HS-5 (cell line): ENCODE measurements at regions not wholly inside any gene's neighbourhood (a gene's known extent, or its start where the extent isn't known, plus 50 kb on each side); places are given as distances from the start of the nearest gene placed in this dataset.

Source experiments
- DNase-seq: peaks from one replicate; pipeline ENCODE4 v3.0.0-alpha.2; 2012; ENCODE audit warnings: low read depth

DNA sequence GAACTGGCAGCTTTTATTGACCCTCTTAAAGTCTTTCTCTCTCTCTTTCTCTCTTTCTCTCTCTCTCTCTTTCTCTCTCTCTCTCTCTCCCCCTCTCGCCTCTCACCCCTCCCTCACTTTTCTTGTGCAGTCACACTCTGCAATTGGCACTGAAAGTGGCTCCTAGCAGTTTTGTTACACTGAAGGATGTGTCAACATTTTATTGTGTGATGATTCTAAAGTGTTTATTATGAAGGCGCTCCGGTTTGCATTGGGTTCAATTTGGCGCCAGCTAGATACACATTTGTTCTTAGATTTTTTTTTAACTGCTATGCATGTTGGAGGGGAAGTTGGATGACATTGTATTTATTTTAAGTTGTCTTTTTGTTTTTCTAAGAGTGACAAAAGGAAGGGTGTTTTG lies 64.0 kb upstream of the CHRM3 start:
- no peak for DNase-seq

DNA sequence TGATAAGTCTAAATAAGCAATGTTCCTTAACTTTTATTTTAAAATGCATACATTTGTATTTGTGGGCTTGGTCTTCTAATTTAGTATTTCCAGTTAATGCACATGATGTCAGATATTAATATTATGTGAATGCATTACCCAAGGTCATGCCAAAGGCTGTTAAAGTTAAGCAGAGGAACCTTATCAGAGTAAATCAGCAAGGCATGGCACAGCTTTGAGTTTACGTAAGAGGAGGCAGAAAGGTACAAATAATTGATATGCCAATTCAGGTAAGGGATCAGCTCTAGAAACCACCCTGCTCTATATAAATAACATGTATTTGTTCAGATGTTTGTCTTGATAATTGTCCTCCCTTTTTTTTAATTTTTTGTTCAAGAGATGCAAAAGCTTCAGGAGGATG lies 64.5 kb upstream of the CHRM3 start:
- DNase-seq: no peak

DNA sequence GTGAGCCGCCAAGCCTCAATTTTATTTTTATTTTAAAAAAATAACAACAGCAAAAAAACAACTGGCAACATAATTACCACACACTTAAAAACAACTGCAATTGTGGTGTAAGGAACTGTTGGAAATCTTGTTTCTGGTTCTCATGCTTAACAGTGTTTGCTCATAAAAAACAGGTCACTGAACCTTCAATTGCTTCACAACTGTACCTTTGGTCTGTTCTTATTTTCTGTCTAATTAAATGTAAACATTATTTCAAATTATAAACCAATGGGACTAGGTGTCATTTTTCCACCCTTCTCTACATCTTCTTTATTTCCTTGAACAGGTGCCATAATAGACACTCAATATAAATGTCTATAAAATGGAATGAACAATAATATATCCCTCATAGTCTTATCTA lies 68.4 kb upstream of the CHRM3 start:
- DNase-seq: no peak

DNA sequence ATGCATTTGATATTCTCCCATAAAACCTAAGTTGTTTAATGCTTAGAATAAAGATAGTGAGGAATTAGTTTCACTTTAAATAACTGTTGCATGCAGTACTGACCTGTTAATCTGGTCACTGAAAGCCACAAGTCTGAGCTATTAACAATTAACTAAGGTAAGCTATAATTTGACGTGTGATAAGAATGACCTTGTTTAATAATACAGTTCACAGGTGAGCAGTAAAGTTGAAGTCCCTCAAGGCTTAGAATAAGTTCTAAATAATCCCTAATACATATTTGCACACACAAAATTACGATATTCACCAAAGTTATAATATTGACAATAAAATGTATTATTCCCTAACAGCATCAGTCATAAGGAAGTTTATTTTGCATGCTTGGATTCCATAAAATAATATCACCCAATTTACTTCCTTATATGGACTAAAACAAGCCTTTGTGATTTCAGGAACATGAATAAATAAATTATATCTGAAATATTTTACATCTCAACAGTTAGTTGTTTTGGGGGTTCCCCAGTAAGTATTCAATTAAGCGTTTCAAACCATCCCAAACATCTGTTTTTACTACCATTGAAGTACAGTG lies 70.6 kb upstream of the CHRM3 start:
- no peak for DNase-seq

DNA sequence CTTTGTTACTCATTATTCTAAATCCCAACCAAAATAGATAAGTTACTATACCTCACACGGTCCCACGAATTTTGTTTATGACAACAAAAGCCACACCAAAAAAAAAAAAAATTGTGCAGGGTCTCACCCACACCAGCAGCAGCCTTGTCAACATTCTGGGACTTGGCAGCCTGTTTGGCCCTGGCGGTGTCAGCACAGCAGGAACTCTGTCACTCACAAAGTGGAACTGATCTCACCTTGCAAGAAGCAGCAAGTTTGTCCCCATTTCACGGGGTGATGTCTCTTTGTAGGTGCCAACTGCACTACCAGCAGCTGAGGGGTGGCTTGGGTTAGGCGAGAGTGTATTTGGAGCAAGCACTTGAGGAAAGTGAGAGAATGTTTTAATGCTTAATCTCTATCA lies 75.0 kb upstream of the CHRM3 start:
- DNase-seq: no peak

DNA sequence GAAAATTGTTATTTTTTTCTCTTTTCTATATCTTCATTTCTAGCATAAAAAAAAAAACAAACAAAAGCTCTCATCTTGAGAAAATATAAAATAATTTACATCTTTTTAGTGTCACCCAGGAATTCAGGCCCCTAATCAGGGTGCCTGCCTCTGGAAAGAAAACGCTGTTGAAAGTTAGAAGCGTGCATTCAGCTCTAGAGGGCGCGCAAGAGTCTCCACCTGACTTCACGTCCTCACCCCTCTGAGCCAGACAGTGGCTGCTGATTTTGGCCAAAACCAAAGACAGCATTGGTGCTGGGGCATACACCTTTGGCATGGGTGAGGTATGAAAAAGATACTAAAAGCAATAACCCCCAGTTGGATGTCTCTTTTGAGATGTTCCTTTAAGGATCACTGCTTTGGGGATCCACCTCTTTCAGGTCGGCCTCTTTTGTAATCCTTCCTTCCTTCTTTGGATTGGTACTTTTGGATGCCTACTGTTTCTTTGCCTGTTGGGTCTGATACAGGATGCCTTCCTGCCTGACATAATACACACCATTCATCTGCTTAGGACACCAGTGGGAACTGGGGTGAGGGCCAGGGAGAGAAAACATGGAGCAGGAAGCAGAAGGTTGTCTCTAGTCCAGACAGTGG lies 77.6 kb upstream of the CHRM3 start:
- DNase-seq: no peak

DNA sequence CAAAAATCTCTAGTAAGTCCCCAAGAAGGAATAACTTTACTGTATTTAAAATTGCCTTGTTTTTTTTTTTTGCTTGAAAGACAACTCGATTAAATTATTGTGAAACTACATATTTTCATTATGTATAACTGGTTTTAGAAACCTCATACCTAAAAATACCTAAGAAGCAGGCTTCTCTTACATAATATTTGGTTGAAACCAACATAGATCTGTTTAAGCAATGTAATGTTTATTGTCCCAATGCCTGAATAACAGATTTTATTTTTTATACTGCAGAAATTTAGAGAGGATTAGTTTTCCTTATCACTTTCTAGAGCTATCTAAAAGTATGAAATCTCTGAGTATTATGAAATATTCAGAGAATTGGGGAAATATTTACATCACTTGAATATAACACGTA lies 78.5 kb upstream of the CHRM3 start:
- no peak for DNase-seq

DNA sequence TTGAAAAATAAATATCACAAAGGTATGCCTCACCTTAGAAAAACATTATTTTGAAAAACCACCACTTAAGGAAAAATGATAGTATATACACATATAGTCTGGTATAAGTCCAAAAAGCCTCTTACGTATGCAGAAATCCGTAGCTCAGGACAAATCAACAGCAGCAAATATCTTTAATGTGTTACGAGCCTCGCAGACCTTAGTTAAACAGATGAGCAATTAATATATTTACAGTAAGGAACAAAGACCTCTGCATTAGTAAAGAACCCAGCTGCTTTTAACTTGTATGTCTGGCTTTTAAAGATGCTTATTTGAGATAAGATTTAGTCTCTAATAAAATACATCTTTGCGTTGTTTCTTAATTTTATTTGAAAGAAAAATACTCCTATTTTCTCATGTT lies 79.9 kb upstream of the CHRM3 start:
- no peak for DNase-seq

DNA sequence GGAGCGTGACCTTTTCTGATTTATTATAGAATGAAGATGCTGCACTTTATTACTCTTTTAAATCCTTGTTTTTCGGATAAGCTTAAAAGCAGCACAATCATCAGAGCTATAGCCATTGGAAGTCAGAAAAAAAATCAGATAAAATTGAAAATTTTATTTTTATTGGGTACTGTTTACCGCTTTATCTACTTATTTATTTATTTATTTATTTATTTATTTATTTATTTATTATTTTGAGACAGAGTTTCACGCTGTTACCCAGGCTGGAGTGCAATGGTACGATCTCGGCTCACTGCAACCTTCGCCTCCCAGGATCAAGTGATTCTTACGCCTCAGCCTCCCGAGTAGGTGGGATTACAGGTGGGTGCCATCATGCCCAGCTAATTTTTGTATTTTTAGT lies 83.1 kb upstream of the CHRM3 start:
- no peak for DNase-seq

DNA sequence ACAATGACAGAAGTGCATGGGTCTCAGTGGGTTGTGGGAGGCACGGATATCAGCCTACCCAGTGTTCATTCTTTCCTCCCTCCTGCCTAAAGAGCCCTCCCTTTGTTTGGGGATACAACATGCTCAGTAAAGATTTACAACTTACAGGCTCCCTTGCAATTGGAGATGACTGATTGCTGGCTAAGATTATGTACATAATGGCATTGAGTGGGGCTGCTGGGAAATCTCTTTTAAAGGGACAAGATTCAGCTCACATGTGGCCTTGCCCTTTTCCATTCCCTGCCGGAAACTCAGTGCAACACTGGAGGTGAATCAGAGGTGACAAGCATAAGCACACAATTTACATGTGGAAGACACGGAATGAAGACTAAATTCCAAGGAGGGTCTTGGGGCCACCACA lies 83.7 kb upstream of the CHRM3 start:
- no peak for DNase-seq

DNA sequence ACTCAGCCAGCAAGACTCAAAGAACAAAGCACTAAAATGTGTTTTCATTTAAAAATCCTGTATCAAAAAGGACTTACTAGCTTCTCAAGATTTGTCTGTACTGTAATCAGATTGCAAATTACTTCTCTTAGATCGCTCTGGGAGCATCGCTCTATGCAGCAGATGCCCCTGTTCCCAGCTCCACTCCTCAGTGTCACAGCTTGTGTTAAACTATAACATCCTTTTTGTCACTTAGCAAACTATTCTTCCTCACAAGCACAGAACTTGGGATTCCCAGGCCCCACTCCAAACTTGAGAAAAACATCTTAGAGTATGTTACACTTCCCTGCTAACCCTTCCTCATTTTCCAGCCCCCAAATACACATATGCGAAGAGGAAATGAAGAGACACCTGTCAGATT lies 85.1 kb upstream of the CHRM3 start:
- DNase-seq: no peak

DNA sequence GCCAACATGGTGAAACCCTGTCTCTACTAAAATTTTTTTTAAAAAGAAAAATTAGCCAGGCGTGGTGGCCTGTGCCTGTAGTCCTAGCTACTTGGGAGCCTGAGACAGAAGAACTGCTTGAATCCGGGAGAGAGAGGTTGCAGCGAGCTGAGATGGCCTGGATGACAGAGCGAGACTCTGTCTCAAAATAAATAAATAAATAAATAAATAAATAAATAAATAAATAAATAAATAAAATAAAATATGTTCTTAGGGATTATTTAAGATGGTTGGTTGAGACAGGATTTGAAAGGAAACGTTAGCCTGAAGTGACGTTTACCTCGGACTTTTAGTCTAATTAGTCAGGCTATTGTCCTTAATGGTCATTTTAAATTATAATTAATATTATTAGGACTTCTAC lies 88.5 kb upstream of the CHRM3 start:
- no peak for DNase-seq

DNA sequence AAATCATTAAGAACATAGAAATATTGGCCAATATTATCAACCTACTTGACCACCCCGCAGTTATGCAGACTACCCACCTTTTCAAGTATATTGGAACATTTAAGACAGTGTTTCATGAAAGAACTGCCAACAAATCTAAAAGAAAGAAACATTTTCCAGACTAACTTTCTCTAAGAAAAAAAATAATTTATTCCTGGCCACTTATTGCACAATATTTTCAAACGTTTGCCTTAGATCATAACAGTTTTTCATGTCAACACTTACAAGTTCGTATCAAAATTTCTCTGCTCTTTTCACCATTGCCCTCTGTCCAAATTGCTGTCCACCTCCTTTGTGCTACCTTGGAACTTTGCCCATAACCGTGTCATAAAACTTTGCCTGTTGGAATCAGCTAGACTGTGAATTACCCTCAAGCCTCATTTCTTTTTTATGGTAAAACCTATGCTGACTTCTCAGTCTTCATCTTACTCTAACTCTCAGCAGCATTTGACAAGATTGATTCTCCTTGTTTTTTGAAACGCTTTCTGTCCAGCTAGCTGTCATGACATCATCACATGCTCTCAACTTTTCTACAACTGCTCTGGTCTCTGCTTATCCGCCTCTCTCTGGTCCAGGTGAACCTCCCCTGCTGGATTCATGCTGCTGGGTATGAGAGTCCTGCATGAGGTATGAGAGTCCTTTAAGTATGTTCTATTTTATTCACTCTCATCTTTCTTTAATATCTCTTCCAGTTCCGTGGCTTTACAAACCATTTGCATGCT lies 92.8 kb upstream of the CHRM3 start:
- DNase-seq: no peak

DNA sequence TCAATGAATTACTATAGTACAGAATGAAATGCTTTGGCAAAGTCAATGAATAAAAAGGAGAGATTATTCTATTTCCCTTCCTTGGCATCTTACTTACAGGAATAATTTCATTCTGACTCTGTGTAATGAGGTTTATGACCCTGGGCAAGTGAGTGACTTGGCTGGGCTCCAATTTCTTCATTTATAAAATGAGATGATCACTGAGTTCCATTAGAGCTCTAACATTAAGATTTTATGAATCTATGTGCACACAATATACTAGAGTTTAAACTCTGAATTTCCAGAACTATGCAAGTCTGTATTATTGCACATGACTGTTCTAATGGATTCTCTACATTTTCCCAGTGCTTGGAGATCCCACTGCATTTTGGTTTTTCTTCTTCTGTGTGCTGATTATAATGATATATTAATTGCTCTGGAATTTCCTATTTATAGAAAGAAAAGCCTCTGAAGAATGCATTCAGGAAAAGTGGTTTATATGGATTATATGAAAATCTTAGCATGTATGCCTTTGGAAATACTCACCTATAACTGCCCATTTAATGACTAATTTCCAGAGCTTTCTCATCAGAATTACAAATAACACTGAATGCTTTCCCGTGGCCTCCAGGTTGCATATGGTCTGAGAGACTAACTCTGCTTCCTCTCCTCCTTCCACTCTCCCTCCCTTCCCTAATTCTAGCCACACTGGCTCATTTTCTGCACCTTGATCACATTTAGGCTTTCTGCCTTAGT lies 97.4 kb upstream of the CHRM3 start:
- peak; percentile 14 for DNase-seq

DNA sequence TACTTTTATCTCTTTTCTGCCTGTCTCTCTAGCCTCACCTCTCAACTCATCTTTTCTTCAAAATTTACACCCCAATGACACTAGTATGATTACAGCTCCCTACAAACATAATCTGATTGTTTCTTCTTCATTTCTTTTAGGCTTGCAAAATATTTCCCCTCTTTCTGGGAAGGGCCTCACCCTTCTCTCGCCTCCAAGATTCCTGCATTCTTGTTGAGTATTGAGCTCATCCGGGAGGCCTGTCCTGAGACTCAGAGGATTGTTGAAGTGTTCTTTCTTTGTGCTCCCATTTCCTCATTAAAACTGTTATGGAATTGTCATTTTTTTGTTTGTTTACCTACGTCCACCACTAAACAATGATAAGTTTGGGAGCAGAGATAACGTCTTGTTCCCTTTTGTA lies 99.1 kb upstream of the CHRM3 start:
- DNase-seq: no peak

DNA sequence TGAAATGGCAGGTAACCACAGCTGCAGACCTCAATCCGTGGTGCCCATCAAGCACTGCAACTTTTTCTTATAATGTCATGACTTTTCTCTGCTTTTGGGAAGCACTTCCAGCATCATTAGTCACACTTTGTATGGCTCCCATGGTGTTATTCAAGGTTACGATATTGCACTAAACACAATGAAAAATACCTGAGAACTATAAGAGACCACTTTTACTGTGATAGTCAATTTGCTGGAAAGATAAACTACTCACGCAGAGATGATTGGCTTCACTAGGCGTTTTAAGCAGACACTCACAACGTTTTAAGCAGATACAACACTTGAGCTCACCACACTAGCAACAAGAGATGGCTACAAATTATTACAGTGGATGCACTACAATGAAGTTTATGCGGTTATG lies 103.2 kb upstream of the CHRM3 start:
- no peak for DNase-seq

DNA sequence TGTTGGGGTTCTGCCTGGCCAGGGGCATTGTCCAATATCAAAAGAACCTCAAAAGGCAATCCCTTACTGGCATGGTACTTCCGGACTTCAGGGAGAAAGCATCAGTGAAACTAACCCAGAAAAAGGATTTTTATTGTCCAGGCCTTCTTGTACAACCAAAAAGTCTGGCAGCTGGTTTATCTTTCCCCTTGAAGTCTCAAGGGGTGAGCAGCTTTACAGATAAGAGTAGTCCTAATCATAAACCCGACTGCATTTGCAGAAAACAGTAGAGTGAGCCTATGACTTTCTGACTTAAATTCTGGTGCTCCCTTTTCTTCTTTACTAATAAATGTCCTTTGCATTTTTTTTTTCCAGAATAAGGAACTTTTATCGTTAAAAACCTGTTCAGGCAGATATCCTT lies 104.0 kb upstream of the CHRM3 start:
- no peak for DNase-seq

DNA sequence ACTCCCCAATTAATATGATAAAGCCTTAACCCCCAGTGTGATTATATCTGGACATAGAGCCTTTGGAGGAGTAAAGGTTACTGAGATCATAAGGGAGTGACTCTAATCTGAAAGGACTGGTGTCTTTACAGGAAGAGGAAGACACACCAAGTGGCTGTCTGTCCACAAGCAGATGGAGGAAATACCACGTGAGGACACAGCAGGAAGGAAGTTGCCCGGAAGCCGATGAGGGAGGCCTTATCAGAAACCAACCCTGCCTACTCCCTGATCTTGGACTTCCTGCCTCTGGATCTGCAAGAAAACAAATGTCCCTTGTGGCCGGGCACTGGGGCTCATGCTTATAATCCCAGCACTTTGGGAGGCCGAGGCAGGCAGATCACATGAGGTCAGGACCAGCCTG lies 110.3 kb upstream of the CHRM3 start:
- DNase-seq: no peak

DNA sequence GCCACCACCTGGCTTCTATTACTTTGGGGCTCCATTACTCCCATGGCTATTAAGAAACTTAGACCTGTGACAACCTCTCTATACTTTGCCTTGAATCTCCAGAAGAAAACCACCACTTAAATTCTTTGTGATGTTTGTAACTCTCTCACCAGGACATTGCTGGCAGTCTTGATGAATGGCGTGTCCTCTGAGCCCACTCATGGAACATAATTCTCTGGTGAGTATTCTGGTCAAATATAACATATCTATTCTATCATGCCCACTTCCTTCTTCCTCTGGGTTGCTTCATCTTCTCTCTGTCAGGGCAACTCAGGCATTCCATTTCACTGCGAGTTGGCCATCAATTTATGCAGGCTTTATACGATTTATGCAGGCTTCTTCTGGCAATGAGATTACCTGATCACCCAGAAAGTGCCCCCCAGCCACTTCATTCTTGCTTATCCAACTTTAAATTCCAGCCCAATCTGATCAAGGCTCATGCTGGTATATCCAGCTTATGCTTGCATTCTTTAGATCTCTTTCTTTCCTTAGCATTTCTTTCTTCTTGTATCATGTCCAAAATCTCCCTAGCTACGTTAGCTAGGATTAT lies 112.0 kb upstream of the CHRM3 start:
- DNase-seq: peak; percentile 44

DNA sequence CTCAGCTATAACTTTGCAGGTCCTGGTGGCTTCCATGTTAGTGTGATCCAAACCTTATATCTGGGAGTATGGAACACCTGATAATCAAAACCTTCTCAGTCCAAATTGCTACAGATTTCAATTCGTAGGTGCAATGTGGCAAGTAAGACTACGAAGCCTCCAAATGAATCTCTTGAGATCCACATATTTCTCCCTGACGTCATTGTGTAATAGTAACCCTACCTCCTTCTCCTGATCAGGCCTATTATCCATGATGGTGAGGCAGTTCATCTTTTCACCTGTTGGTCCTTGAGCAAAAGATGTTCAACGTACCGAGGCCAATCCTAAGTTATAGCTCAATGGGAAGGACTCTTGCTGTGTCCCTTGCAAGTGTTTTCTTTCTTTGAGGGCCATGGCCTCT lies 115.9 kb upstream of the CHRM3 start:
- DNase-seq: no peak

DNA sequence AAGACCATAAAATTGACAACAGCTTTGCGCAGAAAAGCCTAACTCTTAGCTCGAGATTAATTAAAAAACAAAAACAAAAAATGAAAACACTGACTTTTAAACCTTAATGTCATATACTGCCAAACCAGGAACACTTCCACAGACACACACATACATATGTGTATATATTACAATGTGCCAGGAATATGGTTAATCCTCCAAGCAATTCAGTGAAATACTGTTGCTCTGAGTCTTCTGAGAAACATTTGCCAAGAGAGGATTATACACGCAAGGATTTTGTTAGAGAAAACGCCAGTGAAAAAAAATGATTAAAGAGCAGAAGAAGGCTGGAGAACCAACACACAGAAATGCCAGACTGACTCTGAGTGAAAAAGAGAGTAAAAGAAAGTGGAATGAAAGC lies 116.7 kb upstream of the CHRM3 start:
- DNase-seq: no peak

DNA sequence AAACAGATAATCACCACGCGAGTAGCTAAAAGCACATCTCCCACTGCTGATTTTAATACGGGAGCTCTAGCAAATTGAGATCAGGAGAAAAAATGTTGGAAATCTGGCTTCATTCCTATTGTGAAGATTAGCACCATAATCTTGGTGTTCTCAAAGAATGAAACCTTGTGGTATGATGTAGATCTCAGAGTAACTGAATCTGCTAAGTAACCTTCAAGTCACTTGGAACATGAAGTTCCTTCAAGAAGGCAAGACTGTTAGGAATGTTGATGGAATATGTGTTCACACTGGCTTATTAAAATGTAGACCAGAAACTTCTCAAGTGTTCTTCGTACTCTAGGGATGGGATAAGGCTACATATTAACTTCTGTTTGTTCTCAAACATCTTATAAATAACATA lies 117.4 kb upstream of the CHRM3 start:
- DNase-seq: no peak

DNA sequence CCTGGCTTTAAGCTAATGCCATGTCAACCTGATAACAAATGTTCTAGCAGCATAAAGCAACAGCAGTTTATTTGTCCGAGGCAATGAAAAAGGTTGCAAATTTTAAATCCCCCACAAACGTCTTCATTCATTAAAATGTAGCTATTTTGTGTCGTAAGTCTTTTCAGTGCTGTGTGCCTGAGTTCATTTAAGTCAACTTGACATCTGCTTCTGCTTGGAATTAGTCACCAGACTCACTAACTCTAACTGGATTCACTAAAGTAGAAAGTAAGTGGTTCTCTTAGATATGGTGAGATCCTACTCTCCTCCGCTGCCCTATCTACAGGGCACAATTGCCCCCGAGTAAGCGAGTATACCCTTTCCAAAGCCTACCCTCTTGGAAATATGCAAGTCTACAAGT lies 118.4 kb upstream of the CHRM3 start:
- no peak for DNase-seq
